Caco-2 (cell line): ENCODE measurements at regions not wholly inside any gene's neighbourhood (a gene's known extent, or its start where the extent isn't known, plus 50 kb on each side); places are given as distances from the start of the nearest gene placed in this dataset.
A peak's percentile ranks its signal among the peaks of the same experiment; 100 is the strongest.

Experiments
- BruUV-seq: library from RNA; stranded (reverse); fragments of 400-500 nt; replicated peaks from 2 replicates; lab custom pipeline; 2021; lab: Mats Ljungman, UMichigan
- CTCF ChIA-PET: fragments of 300-600 bp; sonication (Branson Sonifier 250); formaldehyde crosslinking; loops from one replicate; lab custom pipeline; 2022; ENCODE audit warnings: antibody characterized with exemption; lab: Charles Lee
- POLR2A ChIA-PET: fragments of 300-600 bp; sonication (Branson Sonifier 250); formaldehyde crosslinking; loops from one replicate; lab custom pipeline; 2022; ENCODE audit warnings: antibody characterized with exemption; lab: Charles Lee
- DNase-seq, 2 experiments: peaks; one replicate each; pipeline versions ENCODE4 v3.0.0 to v3.0.0-alpha.2; 2020 to 2022
- H3K27me3 ChIP-seq: replicated peaks from 2 replicates; pipeline ENCODE4 v1.6.0; 2011; ENCODE audit warnings: low read length; ENCODE audit not compliant: control insufficient read depth, insufficient read depth
- H3K36me3 ChIP-seq: 2 replicates; pipeline ENCODE4 v1.5.1; 2011; ENCODE audit warnings: low read length; ENCODE audit not compliant: control insufficient read depth, insufficient read depth
- H3K4me1 ChIP-seq: fragments of 250-450 bp; sonication (Bioruptor Pico); 2 replicates; pipeline ENCODE4 v1.5.1; 2020; ENCODE audit warnings: mild to moderate bottlenecking
- H3K4me3 ChIP-seq: 2 replicates; pipeline ENCODE4 v1.5.1; 2011; ENCODE audit warnings: low read depth, mild to moderate bottlenecking, control low read depth, low read length
- H3K9me3 ChIP-seq: fragments of 250-450 bp; sonication (Bioruptor Pico); 2 replicates; pipeline ENCODE4 v1.5.1; 2020; ENCODE audit warnings: mild to moderate bottlenecking, moderate library complexity
- H3K27ac Mint-ChIP-seq: one replicate; pipeline ENCODE4 v1.8.0; 2022; ENCODE audit warnings: mixed read lengths; ENCODE audit not compliant: unreplicated experiment
- H3K27me3 Mint-ChIP-seq: one replicate; pipeline ENCODE4 v1.8.0; 2022; ENCODE audit warnings: mixed read lengths; ENCODE audit not compliant: insufficient read depth, unreplicated experiment
- H3K36me3 Mint-ChIP-seq: one replicate; pipeline ENCODE4 v1.8.0; 2022; ENCODE audit warnings: mild to moderate bottlenecking, mixed read lengths; ENCODE audit not compliant: insufficient read depth, unreplicated experiment
- H3K4me1 Mint-ChIP-seq: one replicate; pipeline ENCODE4 v1.8.0; 2022; ENCODE audit warnings: low read depth, mixed read lengths; ENCODE audit not compliant: unreplicated experiment
- H3K4me3 Mint-ChIP-seq: one replicate; pipeline ENCODE4 v1.8.0; 2022; ENCODE audit warnings: mild to moderate bottlenecking, moderate library complexity, mixed read lengths; ENCODE audit not compliant: unreplicated experiment
- H3K9me3 Mint-ChIP-seq: one replicate; pipeline ENCODE4 v1.8.0; 2022; ENCODE audit warnings: mixed read lengths; ENCODE audit not compliant: unreplicated experiment
- CTCF ChIP-seq, 2 experiments: fragments of 200-600 bp in 1 of 2; IDR thresholded peaks; 1 replicate in 1 of 2; 2 replicates in 1 of 2; pipeline versions ENCODE4 v1.5.1 to v1.8.0; 2011 to 2022; ENCODE audit warnings: antibody characterized with exemption in 1 of 2, control low read depth in 1 of 2, inconsistent platforms in 1 of 2, low read depth in 1 of 2, low read length in 1 of 2, mild to moderate bottlenecking in 1 of 2, moderate library complexity in 1 of 2; ENCODE audit not compliant: insufficient read depth in 1 of 2, severe bottlenecking in 1 of 2, unreplicated experiment in 1 of 2
- intact Hi-C: fragments of 100-400 bp; cut with micrococcal nuclease; formaldehyde crosslinking; loops from one replicate; pipeline ENCODE4 v1.10.0; 2022; ENCODE audit not compliant: unreplicated experiment

GRCh38 chr7:25891591-25891990, 260.4 kb upstream of the NFE2L3 start:
- CTCF ChIA-PET = no interaction called here
- Mint-ChIP-seq H3K4me3 (no peak overlapping the region), H3K4me1 (peaks cover 8% of the 10 kb centered on the region), H3K27me3 (peaks cover 15% of the 10 kb centered on the region), H3K36me3 (no peaks in the 10 kb centered on the region), H3K9me3 (no peaks in the 10 kb centered on the region), H3K27ac (no peak overlapping the region)
- H3K27me3 ChIP-seq = no peaks in the 10 kb centered on the region
- H3K9me3 ChIP-seq = no peaks in the 10 kb centered on the region
- POLR2A ChIA-PET = no interaction called here
- no TSS peak for BruUV-seq
- no peak overlapping the region for H3K4me3 ChIP-seq
- DNase-seq = no peak
- intact Hi-C loops = loop anchor here (5.0 kb wide), 4 partner anchors 61 to 611 kb away; no protein-coding TSS in a partner anchor
- TF ChIP-seq CTCF (IDR thresholded peaks at IDR 0.05; ENCODE audit: insufficient read depth in 1 of 2, low read depth in 1 of 2, low read length in 1 of 2, severe bottlenecking in 1 of 2, unreplicated experiment in 1 of 2) = no peak
- no peaks in the 10 kb centered on the region for H3K36me3 ChIP-seq
- peaks cover 7% of the 10 kb centered on the region for H3K4me1 ChIP-seq

- H3K36me3 Mint-ChIP-seq = no peaks in the 10 kb centered on the region
- peak overlapping the region; percentile 52 for H3K4me3 ChIP-seq
- H3K4me3 Mint-ChIP-seq = peak overlapping the region; percentile 87
- H3K4me1 ChIP-seq = peaks cover 7% of the 10 kb centered on the region
- ChIA-PET POLR2A (no interaction called here), CTCF (interaction anchor here (1.0 to 5.0 kb wide), 5 partner anchors 103 to 476 kb away, joined by 3 to 40 read pairs (median 4); partner anchors contain the start of gene NFE2L3)
- no peaks in the 10 kb centered on the region for H3K27me3 ChIP-seq
- H3K27ac Mint-ChIP-seq = no peak overlapping the region
- peaks cover 11% of the 10 kb centered on the region for H3K27me3 Mint-ChIP-seq
- H3K9me3 ChIP-seq = no peaks in the 10 kb centered on the region
- no peak for DNase-seq
- H3K9me3 Mint-ChIP-seq = no peaks in the 10 kb centered on the region
- peaks cover 8% of the 10 kb centered on the region for H3K4me1 Mint-ChIP-seq
- TF ChIP-seq CTCF (IDR thresholded peaks at IDR 0.05; ENCODE audit: insufficient read depth in 1 of 2, low read depth in 1 of 2, low read length in 1 of 2, severe bottlenecking in 1 of 2, unreplicated experiment in 1 of 2) = no peak
- intact Hi-C loops = loop anchor here (1.0 to 5.0 kb wide), 8 partner anchors 59 to 774 kb away; no protein-coding TSS in a partner anchor
- H3K36me3 ChIP-seq = no peaks in the 10 kb centered on the region
- no TSS peak for BruUV-seq
These were observed 258.6 kb upstream of the NFE2L3 start for GRCh38 chr7:25893436-25893835.

- Mint-ChIP-seq H3K27ac (peak overlapping the region; percentile 27), H3K4me3 (peak overlapping the region; percentile 42), H3K27me3 (peaks cover 8% of the 10 kb centered on the region), H3K9me3 (no peaks in the 10 kb centered on the region), H3K4me1 (peaks cover 8% of the 10 kb centered on the region), H3K36me3 (no peaks in the 10 kb centered on the region)
- peaks cover 7% of the 10 kb centered on the region for H3K4me1 ChIP-seq
- H3K9me3 ChIP-seq = no peaks in the 10 kb centered on the region
- BruUV-seq = no TSS peak
- peak; percentile 68 to 79 for DNase-seq
- H3K36me3 ChIP-seq = no peaks in the 10 kb centered on the region
- no peaks in the 10 kb centered on the region for H3K27me3 ChIP-seq
- ChIA-PET POLR2A (no interaction called here), CTCF (interaction anchor here (0.5 to 5.0 kb wide), 5 partner anchors 9 to 471 kb away, joined by 3 to 40 read pairs (median 3); no protein-coding TSS in a partner anchor)
- intact Hi-C loops = loop anchor here (2.0 to 5.0 kb wide), 5 partner anchors 58 to 1267 kb away; no protein-coding TSS in a partner anchor
- no peak for TF ChIP-seq CTCF (IDR thresholded peaks at IDR 0.05; ENCODE audit: insufficient read depth in 1 of 2, low read depth in 1 of 2, low read length in 1 of 2, severe bottlenecking in 1 of 2, unreplicated experiment in 1 of 2)
- no peak overlapping the region for H3K4me3 ChIP-seq
These were observed 257.7 kb upstream of the NFE2L3 start for GRCh38 chr7:25894002-25894901.
